Thyroid gland (tissue), 4 donors: ENCODE measurements at regions not wholly inside any gene's neighbourhood (a gene's known extent, or its start where the extent isn't known, plus 50 kb on each side); places are given as distances from the start of the nearest gene placed in this dataset.

Experiments used
- POLR2A ChIP-seq, 2 donors: fragments of 450-650 bp; IDR thresholded peaks; one replicate each; pipeline ENCODE4 v1.6.1; 2017; ENCODE audit warnings: antibody characterized with exemption in 2 of 2, mild to moderate bottlenecking in 2 of 2, moderate library complexity in 1 of 2
- TF ChIP-seq, protein P1 (sequence below), 6 experiments: fragments of 200-600 bp in 3 of 6; fragments of 450-650 bp in 3 of 6; sonication (generic) in 3 of 6; IDR thresholded peaks; one replicate each; pipeline ENCODE4 v1.5.1; 2016 to 2019; ENCODE audit warnings: antibody characterized with exemption in 6 of 6, mild to moderate bottlenecking in 2 of 6, inconsistent platforms in 1 of 6, moderate library complexity in 1 of 6

GRCh38 chr1:47561523-47562007 is 123.7 kb downstream of the FOXD2 start:
- TF ChIP-seq, protein P1, sequence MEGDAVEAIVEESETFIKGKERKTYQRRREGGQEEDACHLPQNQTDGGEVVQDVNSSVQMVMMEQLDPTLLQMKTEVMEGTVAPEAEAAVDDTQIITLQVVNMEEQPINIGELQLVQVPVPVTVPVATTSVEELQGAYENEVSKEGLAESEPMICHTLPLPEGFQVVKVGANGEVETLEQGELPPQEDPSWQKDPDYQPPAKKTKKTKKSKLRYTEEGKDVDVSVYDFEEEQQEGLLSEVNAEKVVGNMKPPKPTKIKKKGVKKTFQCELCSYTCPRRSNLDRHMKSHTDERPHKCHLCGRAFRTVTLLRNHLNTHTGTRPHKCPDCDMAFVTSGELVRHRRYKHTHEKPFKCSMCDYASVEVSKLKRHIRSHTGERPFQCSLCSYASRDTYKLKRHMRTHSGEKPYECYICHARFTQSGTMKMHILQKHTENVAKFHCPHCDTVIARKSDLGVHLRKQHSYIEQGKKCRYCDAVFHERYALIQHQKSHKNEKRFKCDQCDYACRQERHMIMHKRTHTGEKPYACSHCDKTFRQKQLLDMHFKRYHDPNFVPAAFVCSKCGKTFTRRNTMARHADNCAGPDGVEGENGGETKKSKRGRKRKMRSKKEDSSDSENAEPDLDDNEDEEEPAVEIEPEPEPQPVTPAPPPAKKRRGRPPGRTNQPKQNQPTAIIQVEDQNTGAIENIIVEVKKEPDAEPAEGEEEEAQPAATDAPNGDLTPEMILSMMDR (IDR thresholded peaks at IDR 0.05), result no peak
- TF ChIP-seq POLR2A (IDR thresholded peaks at IDR 0.05), result no peak
